Gastroesophageal sphincter (tissue), 4 donors: ENCODE measurements at regions not wholly inside any gene's neighbourhood (a gene's known extent, or its start where the extent isn't known, plus 50 kb on each side); places are given as distances from the start of the nearest gene placed in this dataset.

Experiments
- ATAC-seq: fragments of 150-250 bp; one replicate; pipeline ENCODE4 v1.9.1; 2016; ENCODE audit warnings: mild to moderate bottlenecking, moderate library complexity
- H3K27ac ChIP-seq, 4 donors: fragments of 200-600 bp; sonication (generic) in 3 of 4; 1 replicate in 3 of 4; 2 replicates in 1 of 4; pipeline ENCODE4 v1.5.1; 2016 to 2019
- H3K27me3 ChIP-seq: fragments of 200-600 bp; sonication (generic); one replicate; pipeline ENCODE4 v1.5.1; 2019
- H3K36me3 ChIP-seq, 2 donors: fragments of 200-600 bp; sonication (generic); one replicate each; pipeline ENCODE4 v1.5.1; 2019; ENCODE audit warnings: control low read depth in 1 of 2
- H3K4me1 ChIP-seq, 3 donors: fragments of 200-600 bp; sonication (generic); 1 replicate in 2 of 3; 2 replicates in 1 of 3; pipeline ENCODE4 v1.5.1; 2016 to 2019; ENCODE audit warnings: control low read depth in 2 of 3
- H3K4me3 ChIP-seq, 2 donors: fragments of 200-600 bp; sonication (generic); one replicate each; pipeline ENCODE4 v1.5.1; 2019; ENCODE audit warnings: mild to moderate bottlenecking in 1 of 2, moderate library complexity in 1 of 2
- H3K9me3 ChIP-seq, 3 donors: fragments of 200-600 bp; sonication (generic); one replicate each; pipeline ENCODE4 v1.5.1; 2017 to 2019; ENCODE audit warnings: control low read depth in 2 of 3
- EP300 ChIP-seq: sonication (generic); formaldehyde crosslinking; IDR thresholded peaks from one replicate; pipeline ENCODE4 v1.6.1; 2017; ENCODE audit warnings: antibody characterized with exemption, mild to moderate bottlenecking
- POLR2A ChIP-seq, 2 donors: fragments of 450-650 bp; IDR thresholded peaks; one replicate each; pipeline ENCODE4 v1.6.1; 2017; ENCODE audit warnings: antibody characterized with exemption in 2 of 2, mild to moderate bottlenecking in 2 of 2, moderate library complexity in 1 of 2
- POLR2AphosphoS5 ChIP-seq: sonication (generic); formaldehyde crosslinking; IDR thresholded peaks from one replicate; pipeline ENCODE4 v1.6.1; 2017; ENCODE audit warnings: antibody characterized with exemption
- WGBS, 2 donors: methylation state at CpG; one replicate each; pipeline ENCODE4 v1.1.5; 2018; ENCODE audit warnings: low coverage in 1 of 2; 5-methylcytosine and 5-hydroxymethylcytosine counted together
- TF ChIP-seq, protein P1 (sequence below), 4 experiments: fragments of 200-600 bp in 2 of 4; fragments of 450-650 bp in 2 of 4; sonication (generic) in 1 of 4; IDR thresholded peaks; one replicate each; pipeline ENCODE4 v1.5.1; 2017 to 2019; ENCODE audit warnings: antibody characterized with exemption in 4 of 4, mild to moderate bottlenecking in 2 of 4, moderate library complexity in 2 of 4

DNA sequence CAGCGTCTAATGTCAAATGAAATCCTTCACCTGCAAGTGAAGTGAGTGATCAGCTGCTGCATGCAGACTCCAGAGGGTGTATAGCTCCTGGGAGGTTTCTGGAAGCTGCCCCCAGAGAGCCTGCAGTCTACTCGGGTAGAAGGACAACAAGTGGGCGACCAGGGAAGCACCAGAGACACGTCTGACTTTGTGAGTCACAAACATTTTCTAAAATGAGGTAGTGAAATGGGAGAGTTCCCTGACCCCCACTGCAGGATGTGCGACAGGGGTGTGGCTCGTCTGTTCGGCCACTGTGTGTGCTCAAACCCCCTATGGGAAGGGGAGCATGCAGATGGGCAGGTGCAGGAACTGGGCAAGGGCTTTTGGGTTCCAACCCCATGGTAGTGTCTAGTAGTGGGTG is 177.1 kb upstream of the PRKCQ start:
- no peak overlapping the region for H3K27ac ChIP-seq
- peaks cover 0 to 18% (median 0%) of the 10 kb centered on the region in 3 donors for H3K9me3 ChIP-seq
- no peak for TF ChIP-seq POLR2A (IDR thresholded peaks at IDR 0.05)
- no peak for TF ChIP-seq POLR2AphosphoS5
- no peak for TF ChIP-seq EP300
- TF ChIP-seq, protein P1, sequence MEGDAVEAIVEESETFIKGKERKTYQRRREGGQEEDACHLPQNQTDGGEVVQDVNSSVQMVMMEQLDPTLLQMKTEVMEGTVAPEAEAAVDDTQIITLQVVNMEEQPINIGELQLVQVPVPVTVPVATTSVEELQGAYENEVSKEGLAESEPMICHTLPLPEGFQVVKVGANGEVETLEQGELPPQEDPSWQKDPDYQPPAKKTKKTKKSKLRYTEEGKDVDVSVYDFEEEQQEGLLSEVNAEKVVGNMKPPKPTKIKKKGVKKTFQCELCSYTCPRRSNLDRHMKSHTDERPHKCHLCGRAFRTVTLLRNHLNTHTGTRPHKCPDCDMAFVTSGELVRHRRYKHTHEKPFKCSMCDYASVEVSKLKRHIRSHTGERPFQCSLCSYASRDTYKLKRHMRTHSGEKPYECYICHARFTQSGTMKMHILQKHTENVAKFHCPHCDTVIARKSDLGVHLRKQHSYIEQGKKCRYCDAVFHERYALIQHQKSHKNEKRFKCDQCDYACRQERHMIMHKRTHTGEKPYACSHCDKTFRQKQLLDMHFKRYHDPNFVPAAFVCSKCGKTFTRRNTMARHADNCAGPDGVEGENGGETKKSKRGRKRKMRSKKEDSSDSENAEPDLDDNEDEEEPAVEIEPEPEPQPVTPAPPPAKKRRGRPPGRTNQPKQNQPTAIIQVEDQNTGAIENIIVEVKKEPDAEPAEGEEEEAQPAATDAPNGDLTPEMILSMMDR (IDR thresholded peaks at IDR 0.05), result no peak
- H3K36me3 ChIP-seq, result no peaks in the 10 kb centered on the region
- peaks cover 32% of the 10 kb centered on the region for H3K27me3 ChIP-seq
- ATAC-seq, result no peak
- WGBS, 2 donors, result 53 to 60% methylated on average over 1 to 3 of the region's 7 CpGs
- H3K4me3 ChIP-seq, result no peak overlapping the region
- H3K4me1 ChIP-seq, result no peaks in the 10 kb centered on the region

DNA sequence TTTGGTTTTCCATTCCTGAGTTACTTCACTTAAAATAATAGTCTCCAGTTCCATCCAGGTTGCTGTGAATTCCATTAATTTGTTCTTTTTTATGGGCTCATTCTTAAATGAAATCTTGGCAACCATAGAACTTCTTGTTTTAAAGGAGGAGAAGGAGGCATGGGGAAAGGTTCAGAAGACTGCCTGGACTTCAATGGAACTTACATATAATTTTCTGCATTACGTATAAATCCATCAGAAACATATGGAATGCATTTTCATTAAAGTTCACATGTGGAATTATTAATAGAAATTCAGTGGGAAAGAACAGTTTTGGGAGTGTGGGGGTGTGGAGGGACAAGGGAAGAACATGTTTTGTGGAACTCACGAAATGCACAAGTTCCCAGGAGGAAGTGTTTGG is 176.6 kb upstream of the PRKCQ start:
- Histone ChIP-seq H3K36me3 (no peaks in the 10 kb centered on the region), H3K4me1 (no peaks in the 10 kb centered on the region), H3K9me3 (peaks cover 0 to 15% (median 0%) of the 10 kb centered on the region in 3 donors), H3K27ac (no peak overlapping the region), H3K27me3 (peaks cover 32% of the 10 kb centered on the region), H3K4me3 (no peak overlapping the region)
- ATAC-seq, result no peak
- TF ChIP-seq, protein P1 (IDR thresholded peaks at IDR 0.05), result no peak
- no peak for TF ChIP-seq POLR2AphosphoS5
- no peak for TF ChIP-seq EP300
- no peak for TF ChIP-seq POLR2A (IDR thresholded peaks at IDR 0.05)
- 53 to 70% methylated on average over 2 of the region's 2 CpGs for WGBS, 2 donors

- no peaks in the 10 kb centered on the region for H3K4me1 ChIP-seq
- no peak overlapping the region for H3K4me3 ChIP-seq
- TF ChIP-seq, protein P1 (IDR thresholded peaks at IDR 0.05), result no peak
- TF ChIP-seq POLR2A (IDR thresholded peaks at IDR 0.05), result no peak
- peaks cover 0 to 7% (median 0%) of the 10 kb centered on the region in 3 donors for H3K9me3 ChIP-seq
- WGBS, 2 donors, result 64 to 66% methylated on average over 9 of the region's 9 CpGs
- no peak for ATAC-seq
- H3K27ac ChIP-seq, result no peak overlapping the region
- peaks cover 24% of the 10 kb centered on the region for H3K27me3 ChIP-seq
- H3K36me3 ChIP-seq, result no peaks in the 10 kb centered on the region
These were observed 175.8 kb upstream of the PRKCQ start for GRCh38 chr10:6755781-6756460.

DNA sequence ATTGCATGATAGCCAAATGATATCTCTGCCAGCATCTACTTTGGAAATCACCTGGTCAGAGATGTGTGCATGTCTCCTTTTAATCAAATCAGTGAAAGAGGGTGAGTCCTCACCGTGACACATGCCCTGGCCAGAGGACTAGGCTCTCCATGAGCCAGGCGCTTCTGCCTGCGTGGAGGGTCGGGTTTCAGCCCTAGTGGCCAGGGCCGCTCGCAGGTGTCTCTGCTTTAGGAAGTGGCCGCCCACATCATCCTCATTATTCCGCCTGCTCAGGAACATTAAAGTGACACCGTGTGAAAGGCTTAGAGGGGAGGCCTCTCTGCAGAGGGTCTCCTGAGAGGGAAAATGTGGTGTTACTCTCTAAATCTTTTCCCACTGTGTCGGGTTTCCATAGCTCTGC is 173.6 kb upstream of the PRKCQ start:
- WGBS, 2 donors, result 75 to 77% methylated on average over 1 to 2 of the region's 10 CpGs
- H3K4me3 ChIP-seq, result no peak overlapping the region
- H3K27me3 ChIP-seq, result peaks cover 18% of the 10 kb centered on the region
- TF ChIP-seq, protein P1 (IDR thresholded peaks at IDR 0.05), result no peak
- no peak for TF ChIP-seq POLR2AphosphoS5
- TF ChIP-seq POLR2A (IDR thresholded peaks at IDR 0.05), result no peak
- TF ChIP-seq EP300, result no peak
- H3K36me3 ChIP-seq, result no peaks in the 10 kb centered on the region
- ATAC-seq, result no peak
- no peaks in the 10 kb centered on the region for H3K9me3 ChIP-seq
- H3K4me1 ChIP-seq, result no peaks in the 10 kb centered on the region
- H3K27ac ChIP-seq, result no peak overlapping the region

DNA sequence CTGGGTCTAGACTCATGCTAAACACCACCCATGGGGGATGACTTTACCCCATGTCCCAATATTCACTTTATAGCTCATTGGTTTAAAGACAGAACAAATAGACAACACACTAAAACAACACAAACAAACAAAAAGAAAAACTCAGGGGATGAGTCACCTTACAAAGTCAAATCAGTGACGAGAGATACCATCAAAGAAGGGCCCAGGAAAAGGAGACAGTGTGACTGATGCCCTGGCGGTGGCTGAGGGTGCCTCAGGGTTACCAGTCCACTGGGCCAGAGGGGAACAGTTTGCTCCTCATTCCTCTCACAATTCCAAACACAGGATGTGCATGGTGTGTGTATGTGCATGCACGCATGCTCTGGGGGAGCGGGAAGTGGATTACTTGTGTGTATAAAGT is 171.3 kb upstream of the PRKCQ start:
- no peak overlapping the region for H3K4me3 ChIP-seq
- H3K27me3 ChIP-seq, result no peaks in the 10 kb centered on the region
- no peaks in the 10 kb centered on the region for H3K4me1 ChIP-seq
- WGBS, 2 donors, result 71 to 81% methylated on average over 4 of the region's 4 CpGs
- ATAC-seq, result no peak
- TF ChIP-seq POLR2AphosphoS5 (no peak), POLR2A (IDR thresholded peaks at IDR 0.05) (no peak), EP300 (no peak)
- TF ChIP-seq, protein P1 (IDR thresholded peaks at IDR 0.05), result no peak
- H3K36me3 ChIP-seq, result no peaks in the 10 kb centered on the region
- no peak overlapping the region for H3K27ac ChIP-seq
- H3K9me3 ChIP-seq, result no peaks in the 10 kb centered on the region
